ENCODE measurements at regions not wholly inside any gene's neighbourhood (a gene's known extent, or its start where the extent isn't known, plus 50 kb on each side); places are given as distances from the start of the nearest gene placed in this dataset.

- no peak for TF ChIP-seq CTCF (conservative IDR thresholded peaks at IDR 0.05; ENCODE audit: low read depth, low read length)
- no peak for TF ChIP-seq EZH2 (IDR thresholded peaks at IDR 0.05; ENCODE audit: borderline replicate concordance, low read depth, low read length, poor library complexity, severe bottlenecking)
These were observed 746.9 kb upstream of the ADGRL2 start for GRCh38 chr1:81053826-81054225.

Measured in A673 (cell line).